ENCODE measurements at regions not wholly inside any gene's neighbourhood (a gene's known extent, or its start where the extent isn't known, plus 50 kb on each side); places are given as distances from the start of the nearest gene placed in this dataset.

GRCh38 chr2:63767307-63767706, 74.4 kb upstream of the UGP2 start:
- TF ChIP-seq CTCF (IDR thresholded peaks at IDR 0.05) (no peak), POLR2A (IDR thresholded peaks at IDR 0.05; ENCODE audit: low read length) (no peak), JUN (IDR thresholded peaks at IDR 0.05) (no peak), PBX3 (IDR thresholded peaks at IDR 0.05) (no peak), JUNB (IDR thresholded peaks at IDR 0.05) (no peak), NPAS2 (CRISPR knock-in tag; IDR thresholded peaks at IDR 0.05; ENCODE audit: borderline replicate concordance) (no peak), EP300 (IDR thresholded peaks at IDR 0.05) (no peak), MYC (IDR thresholded peaks at IDR 0.05; ENCODE audit: borderline replicate concordance, low read length) (no peak), HMGXB4 (CRISPR knock-in tag; IDR thresholded peaks at IDR 0.05; ENCODE audit: borderline replicate concordance) (no peak), KDM5A (IDR thresholded peaks at IDR 0.05) (no peak), MAZ (IDR thresholded peaks at IDR 0.05; ENCODE audit: borderline replicate concordance, low read depth, low read length) (no peak), RCOR1 (IDR thresholded peaks at IDR 0.05; ENCODE audit: low read depth, low read length) (no peak), PHF8 (IDR thresholded peaks at IDR 0.05; ENCODE audit: borderline replicate concordance, low read depth) (no peak)
